ENCODE measurements at regions not wholly inside any gene's neighbourhood (a gene's known extent, or its start where the extent isn't known, plus 50 kb on each side); places are given as distances from the start of the nearest gene placed in this dataset.
"Not testable (repeated sequence)": the region's sequence is repeated elsewhere in the genome, so short reads cannot be mapped to it uniquely, and the experiment has no call there.

- DNase-seq (ENCODE audit: low read depth in 2 of 2): no peak
Observed at GRCh38 chr15:31487811-31488436, 161.3 kb downstream of the KLF13 start.

- DNase-seq (ENCODE audit: low read depth in 2 of 2): no peak
Observed at GRCh38 chr15:31488437-31489204, 162.0 kb downstream of the KLF13 start.

DNA sequence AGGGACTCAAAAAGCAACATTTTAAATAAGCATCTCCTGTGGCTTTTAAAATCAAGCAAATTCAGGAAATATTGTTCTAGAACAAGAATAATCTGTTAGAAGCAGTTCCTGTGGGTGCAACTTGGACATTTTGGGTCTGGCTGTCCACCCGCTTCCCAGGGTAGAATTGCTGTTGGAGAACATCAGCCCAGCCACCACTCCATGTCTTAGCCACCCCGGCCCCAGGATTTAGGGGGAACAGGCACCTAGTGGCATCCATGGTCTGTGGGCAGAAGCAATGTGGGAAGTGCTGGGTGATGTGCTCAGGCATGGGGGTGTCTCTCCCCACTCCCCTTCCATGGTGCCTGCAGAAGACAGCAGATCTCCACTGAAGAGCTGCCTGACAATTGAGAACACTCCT, 162.6 kb downstream of the KLF13 start:
- no peak for DNase-seq (ENCODE audit: low read depth in 2 of 2)

- DNase-seq (ENCODE audit: low read depth in 2 of 2): no peak
Observed at GRCh38 chr15:31489801-31490646, 163.4 kb downstream of the KLF13 start.

DNA sequence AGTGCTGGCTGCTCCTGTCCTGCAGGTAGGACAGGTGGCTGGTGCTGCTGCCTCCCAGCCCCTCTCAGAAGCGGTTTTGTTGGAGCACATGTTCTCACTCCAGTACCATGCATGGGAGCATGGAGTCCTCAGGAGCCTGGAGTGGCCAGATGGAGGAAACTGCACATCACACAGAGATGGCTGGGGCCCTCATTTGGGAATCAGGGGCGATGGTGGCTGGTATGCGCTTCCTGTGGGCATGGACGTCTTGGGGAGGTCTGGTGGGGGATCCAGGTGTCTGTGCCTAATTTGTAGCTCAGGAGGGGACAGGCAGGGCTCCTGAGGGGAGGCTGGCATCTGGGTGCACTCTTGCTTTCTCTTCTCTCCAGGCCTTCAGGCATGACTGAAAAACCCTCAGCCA, 168.2 kb downstream of the KLF13 start:
- DNase-seq (ENCODE audit: low read depth in 2 of 2): no peak

- DNase-seq (ENCODE audit: low read depth in 2 of 2): no peak
Observed at GRCh38 chr15:31495281-31495680, 168.6 kb downstream of the KLF13 start.

GRCh38 chr15:31497838-31498237, 171.2 kb downstream of the KLF13 start:
- no peak for DNase-seq (ENCODE audit: low read depth in 2 of 2)

- DNase-seq (ENCODE audit: low read depth in 2 of 2): no peak
Observed at GRCh38 chr15:31498329-31498728, 171.7 kb downstream of the KLF13 start.

DNA sequence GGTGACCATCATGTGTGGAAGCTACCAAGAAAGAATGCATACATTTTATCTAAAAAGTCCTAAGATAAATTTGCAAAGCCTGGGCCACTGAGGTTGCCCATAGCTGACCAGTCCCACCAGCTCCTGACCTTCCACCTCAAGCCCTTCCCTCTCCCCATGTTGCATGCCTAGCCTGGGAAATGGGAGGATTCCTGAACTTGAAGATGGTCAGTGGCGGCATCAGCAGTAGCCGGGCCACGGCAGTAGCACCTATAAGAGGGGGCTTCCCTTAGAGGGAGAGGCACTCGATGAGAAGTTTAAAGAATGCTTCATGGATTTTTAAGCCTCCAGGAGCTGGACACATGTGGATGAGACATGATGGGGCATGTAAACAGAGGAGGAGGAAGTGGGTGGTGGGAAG, 172.1 kb downstream of the KLF13 start:
- DNase-seq (ENCODE audit: low read depth in 2 of 2): no peak

DNA sequence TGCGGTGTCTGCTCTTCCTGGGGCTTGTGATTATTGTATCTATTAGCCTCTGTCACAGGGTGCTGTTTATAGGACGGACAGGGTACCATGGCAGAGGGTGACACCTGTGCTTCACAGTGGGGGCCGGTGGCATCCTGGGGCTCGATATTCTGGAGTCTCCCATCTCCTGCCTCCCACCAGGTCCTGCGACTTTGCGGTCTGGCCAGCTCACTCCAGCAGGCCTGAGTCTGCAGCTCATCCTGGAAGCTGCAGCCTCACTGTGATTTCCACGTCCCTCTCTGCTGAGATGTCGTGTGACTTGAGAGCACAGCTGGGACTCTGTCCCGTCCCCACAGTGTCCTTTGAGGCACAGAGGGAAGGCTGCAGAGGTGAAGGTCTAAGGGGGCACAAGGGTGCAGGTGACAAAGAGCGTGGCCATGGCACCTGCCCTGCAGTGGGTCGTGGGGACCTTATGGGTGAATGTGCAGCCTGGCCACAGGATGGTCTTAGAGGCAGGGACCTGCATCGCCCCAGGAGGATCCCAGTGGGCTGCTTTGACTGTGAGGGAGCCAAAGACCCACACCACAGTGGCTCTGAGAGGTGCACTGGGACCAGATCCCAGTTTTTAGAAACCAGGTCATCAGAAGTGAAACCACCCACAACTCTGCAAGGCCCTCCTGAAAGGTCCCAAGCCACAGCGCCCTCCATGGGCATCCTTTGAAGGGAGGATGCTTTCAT, 172.8 kb downstream of the KLF13 start:
- no peak for DNase-seq (ENCODE audit: low read depth in 2 of 2)

DNA sequence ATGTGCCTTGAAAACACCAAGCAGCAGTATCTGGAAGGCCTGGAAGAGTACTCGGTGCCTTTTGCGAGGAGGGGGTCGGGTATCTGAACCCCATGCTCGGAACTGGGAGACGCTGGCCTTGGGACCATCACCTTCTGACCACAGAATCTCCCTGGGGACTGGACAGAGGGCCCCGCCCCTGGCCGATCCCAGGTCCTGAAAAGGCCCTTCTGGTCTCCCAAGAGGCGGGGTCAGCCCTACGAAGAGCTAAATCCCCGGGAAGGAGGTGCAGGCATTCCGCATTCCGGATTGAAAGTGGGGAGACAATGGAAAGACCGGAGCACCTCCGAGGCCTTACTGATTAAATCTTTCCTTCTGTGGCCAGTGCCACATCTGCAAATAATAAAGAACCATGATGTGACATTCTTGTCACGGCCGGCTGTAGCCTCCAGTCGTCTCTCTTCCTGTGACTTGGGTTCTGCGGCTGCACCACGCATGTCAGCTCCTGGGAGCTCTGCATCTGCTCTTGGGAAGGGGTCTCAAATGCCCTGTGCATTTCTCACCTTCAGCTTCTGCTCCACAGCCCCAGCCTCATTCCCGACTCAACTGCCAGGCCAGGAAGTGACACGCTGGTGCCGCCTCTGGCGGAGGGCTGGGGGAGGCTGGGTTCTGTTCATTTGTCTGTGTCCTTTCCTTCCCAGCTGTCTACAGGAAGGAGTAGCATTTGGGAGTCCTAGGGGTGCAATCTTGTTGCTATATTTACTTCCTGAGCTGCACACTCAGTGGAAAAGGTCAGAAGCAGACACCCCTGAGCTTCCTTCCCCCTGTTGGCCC, 173.5 kb downstream of the KLF13 start:
- DNase-seq (ENCODE audit: low read depth in 2 of 2): no peak

GRCh38 chr15:31500766-31501449, 174.3 kb downstream of the KLF13 start:
- DNase-seq (ENCODE audit: low read depth in 2 of 2): no peak

- DNase-seq (ENCODE audit: low read depth in 2 of 2): no peak
Observed at GRCh38 chr15:31501536-31502157, 175.0 kb downstream of the KLF13 start.

GRCh38 chr15:31502541-31503229, 176.1 kb downstream of the KLF13 start:
- no peak for DNase-seq (ENCODE audit: low read depth in 2 of 2)

- DNase-seq (ENCODE audit: low read depth in 2 of 2): no peak
Observed at GRCh38 chr15:31503256-31503655, 176.6 kb downstream of the KLF13 start.

DNA sequence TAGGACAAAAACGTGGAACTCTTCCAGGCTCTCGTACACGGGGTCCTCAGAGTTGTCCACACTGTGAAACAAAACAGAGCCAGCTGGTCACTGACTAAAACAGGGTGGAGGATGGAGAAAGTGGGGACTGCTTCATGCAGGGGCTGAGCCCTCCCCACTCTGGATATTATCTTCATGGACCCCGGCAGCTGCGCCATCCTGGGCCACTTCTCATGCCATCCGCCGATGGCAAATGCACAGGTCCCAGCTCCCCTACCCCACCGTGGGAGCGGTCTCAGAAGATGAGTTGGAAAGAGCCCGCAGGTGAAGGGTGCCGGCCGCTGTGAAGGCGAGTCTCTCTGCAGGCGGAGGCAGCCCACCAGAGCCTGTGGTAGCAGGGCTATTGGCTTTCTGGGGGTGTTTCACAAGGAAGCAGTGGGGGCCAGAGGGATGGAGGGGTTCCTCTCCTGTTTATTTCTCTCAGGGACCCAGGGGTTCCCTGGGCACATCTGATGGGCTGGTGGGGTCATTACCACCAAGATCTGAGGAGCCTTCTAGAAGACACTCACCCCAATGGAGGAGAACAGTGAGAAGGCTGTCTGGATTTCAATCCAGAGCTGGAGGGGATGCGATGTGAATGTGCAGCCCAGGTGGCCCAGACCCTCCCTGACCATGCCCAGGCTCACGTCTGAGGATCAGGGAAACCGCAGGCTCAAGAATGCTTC, 177.3 kb downstream of the KLF13 start:
- DNase-seq (ENCODE audit: low read depth in 2 of 2): no peak

DNA sequence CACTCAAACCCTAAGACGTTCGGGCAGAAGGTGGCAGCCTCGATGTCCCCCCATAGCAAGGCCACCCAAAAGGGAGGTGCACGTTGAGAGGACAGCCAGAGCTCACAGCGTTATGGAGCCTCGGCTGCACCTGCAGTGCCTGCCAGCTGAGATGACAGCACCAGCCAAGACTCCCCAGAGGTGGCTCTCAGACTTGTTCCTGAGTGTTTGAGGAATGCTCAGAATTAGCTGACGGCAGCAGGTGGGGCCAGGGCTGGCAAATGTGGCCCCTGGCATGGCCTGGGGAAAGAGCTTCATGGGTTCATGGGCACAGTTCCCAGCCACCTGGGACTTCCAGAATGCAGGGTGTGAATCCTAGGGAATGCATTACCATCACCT, 177.8 kb downstream of the KLF13 start:
- DNase-seq (ENCODE audit: low read depth in 2 of 2): no peak

GRCh38 chr15:31507573-31507972, 180.9 kb downstream of the KLF13 start:
- not testable (repeated sequence) for DNase-seq (ENCODE audit: low read depth in 2 of 2)

DNA sequence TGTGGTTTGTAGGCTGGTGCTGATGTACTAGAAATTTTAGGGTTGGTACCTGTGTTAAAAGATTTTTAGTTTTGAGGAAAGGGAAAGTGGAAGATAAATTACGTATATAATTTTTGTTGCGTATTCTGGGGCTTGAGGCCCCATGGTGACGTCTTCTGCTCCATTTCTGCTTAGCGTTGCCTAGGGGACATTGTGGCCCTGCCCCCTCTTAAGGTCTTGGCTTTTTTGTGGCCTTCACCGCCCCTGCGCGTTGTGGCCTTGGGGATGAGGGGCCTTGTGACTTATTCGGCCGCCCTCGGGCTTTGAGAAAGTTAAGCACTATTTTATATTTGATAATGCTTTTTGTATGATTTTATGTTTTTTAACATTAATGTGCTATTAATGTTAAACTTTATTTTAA, 182.0 kb downstream of the KLF13 start:
- no peak for DNase-seq (ENCODE audit: low read depth in 2 of 2)

All from stimulated activated CD4-positive, alpha-beta T cell treated with anti-CD3 and anti-CD28 coated beads, Interleukin-1b, Interleukin-23, amount 100 ng/mL, for 1 hour (primary cell).